Neural cell (in vitro differentiated cells): ENCODE measurements at regions not wholly inside any gene's neighbourhood (a gene's known extent, or its start where the extent isn't known, plus 50 kb on each side); places are given as distances from the start of the nearest gene placed in this dataset.

ENCODE experiments used
- EP300 ChIP-seq: fragments of 450-650 bp; conservative IDR thresholded peaks from 2 replicates; pipeline ENCODE4 v1.6.1; 2014; ENCODE audit warnings: antibody characterized with exemption, mild to moderate bottlenecking, moderate library complexity; ENCODE audit not compliant: poor library complexity, severe bottlenecking
- POLR2AphosphoS5 ChIP-seq: IDR thresholded peaks from 2 replicates; pipeline ENCODE4 v1.6.1; 2012
- TAF1 ChIP-seq: IDR thresholded peaks from 2 replicates; pipeline ENCODE4 v1.6.1; 2012; ENCODE audit warnings: low read depth
- TF ChIP-seq, protein P1 (sequence below): IDR thresholded peaks from 2 replicates; pipeline ENCODE4 v1.6.1; 2012; ENCODE audit warnings: borderline replicate concordance
- TF ChIP-seq, protein P2 (sequence below): fragments of 450-650 bp; IDR thresholded peaks from 2 replicates; pipeline ENCODE4 v1.5.1; 2014; ENCODE audit warnings: antibody characterized with exemption, mild to moderate bottlenecking, moderate library complexity; ENCODE audit not compliant: poor library complexity, severe bottlenecking

DNA sequence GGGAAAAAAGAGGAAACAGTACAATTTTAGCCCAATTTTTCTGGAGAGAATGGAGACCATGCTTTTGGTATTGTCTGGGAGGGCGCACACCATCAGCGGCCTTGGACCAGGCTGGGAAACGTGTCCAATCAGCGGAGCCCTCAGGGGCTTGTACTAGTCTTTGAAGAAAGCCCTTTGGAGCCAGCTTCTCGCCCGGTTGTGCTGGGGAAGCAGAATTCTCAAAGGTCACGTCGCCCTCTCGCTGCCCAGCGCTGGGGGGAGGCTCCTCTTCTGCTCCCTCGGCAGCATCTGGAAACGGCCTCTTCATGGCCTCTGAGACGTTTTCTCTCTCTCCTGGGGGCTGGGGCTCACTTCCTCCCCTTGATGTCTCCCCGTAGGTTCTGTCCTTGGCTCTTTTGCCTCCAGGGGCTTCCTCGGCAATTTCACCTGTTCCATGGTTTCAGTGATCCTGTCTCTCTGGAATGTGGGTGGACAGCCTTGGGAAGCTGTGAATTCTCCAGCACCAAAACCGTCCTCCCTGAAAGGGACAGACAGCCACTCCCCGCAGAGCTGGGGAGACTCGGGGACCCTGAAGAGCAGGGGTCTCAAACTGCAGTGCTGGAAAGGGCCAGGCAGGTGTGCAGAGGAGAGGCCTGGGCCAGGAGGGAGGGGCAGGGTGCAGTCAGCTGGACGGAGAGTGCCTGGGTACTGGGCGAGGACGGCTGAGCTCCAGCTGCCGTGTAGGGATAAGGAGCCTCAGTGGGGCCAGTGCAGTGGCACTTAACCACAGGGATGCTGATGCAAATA lies 80.2 kb downstream of the RPS6KA4 start:
- TF ChIP-seq TAF1 (no peak), EP300 (no peak), POLR2AphosphoS5 (no peak)
- TF ChIP-seq, protein P1, sequence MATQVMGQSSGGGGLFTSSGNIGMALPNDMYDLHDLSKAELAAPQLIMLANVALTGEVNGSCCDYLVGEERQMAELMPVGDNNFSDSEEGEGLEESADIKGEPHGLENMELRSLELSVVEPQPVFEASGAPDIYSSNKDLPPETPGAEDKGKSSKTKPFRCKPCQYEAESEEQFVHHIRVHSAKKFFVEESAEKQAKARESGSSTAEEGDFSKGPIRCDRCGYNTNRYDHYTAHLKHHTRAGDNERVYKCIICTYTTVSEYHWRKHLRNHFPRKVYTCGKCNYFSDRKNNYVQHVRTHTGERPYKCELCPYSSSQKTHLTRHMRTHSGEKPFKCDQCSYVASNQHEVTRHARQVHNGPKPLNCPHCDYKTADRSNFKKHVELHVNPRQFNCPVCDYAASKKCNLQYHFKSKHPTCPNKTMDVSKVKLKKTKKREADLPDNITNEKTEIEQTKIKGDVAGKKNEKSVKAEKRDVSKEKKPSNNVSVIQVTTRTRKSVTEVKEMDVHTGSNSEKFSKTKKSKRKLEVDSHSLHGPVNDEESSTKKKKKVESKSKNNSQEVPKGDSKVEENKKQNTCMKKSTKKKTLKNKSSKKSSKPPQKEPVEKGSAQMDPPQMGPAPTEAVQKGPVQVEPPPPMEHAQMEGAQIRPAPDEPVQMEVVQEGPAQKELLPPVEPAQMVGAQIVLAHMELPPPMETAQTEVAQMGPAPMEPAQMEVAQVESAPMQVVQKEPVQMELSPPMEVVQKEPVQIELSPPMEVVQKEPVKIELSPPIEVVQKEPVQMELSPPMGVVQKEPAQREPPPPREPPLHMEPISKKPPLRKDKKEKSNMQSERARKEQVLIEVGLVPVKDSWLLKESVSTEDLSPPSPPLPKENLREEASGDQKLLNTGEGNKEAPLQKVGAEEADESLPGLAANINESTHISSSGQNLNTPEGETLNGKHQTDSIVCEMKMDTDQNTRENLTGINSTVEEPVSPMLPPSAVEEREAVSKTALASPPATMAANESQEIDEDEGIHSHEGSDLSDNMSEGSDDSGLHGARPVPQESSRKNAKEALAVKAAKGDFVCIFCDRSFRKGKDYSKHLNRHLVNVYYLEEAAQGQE, result no peak
- TF ChIP-seq, protein P2, sequence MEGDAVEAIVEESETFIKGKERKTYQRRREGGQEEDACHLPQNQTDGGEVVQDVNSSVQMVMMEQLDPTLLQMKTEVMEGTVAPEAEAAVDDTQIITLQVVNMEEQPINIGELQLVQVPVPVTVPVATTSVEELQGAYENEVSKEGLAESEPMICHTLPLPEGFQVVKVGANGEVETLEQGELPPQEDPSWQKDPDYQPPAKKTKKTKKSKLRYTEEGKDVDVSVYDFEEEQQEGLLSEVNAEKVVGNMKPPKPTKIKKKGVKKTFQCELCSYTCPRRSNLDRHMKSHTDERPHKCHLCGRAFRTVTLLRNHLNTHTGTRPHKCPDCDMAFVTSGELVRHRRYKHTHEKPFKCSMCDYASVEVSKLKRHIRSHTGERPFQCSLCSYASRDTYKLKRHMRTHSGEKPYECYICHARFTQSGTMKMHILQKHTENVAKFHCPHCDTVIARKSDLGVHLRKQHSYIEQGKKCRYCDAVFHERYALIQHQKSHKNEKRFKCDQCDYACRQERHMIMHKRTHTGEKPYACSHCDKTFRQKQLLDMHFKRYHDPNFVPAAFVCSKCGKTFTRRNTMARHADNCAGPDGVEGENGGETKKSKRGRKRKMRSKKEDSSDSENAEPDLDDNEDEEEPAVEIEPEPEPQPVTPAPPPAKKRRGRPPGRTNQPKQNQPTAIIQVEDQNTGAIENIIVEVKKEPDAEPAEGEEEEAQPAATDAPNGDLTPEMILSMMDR, result no peak
